GM21515 (cell line): ENCODE measurements at regions not wholly inside any gene's neighbourhood (a gene's known extent, or its start where the extent isn't known, plus 50 kb on each side); places are given as distances from the start of the nearest gene placed in this dataset.

Source experiments
- ATAC-seq: cut with Tn5 transposase; IDR thresholded peaks from one replicate; pipeline ENCODE4 v1.9.1; 2021; ENCODE audit not compliant: unreplicated experiment

- no peak for ATAC-seq
Observed at GRCh38 chr5:12312343-12312742, 408.1 kb upstream of the CTNND2 start.

- ATAC-seq: no peak
Observed at GRCh38 chr5:12294151-12294550, 389.9 kb upstream of the CTNND2 start.

GRCh38 chr5:12292610-12293204, 388.5 kb upstream of the CTNND2 start:
- ATAC-seq: no peak

- no peak for ATAC-seq
Observed at GRCh38 chr5:12284604-12285003, 380.4 kb upstream of the CTNND2 start.

GRCh38 chr5:12277504-12278192, 373.4 kb upstream of the CTNND2 start:
- ATAC-seq: peak; percentile 81

- no peak for ATAC-seq
Observed at GRCh38 chr5:12274236-12274635, 370.0 kb upstream of the CTNND2 start.

- no peak for ATAC-seq
Observed at GRCh38 chr5:12272389-12272788, 368.1 kb upstream of the CTNND2 start.

- ATAC-seq: no peak
Observed at GRCh38 chr5:12270914-12271313, 366.7 kb upstream of the CTNND2 start.

GRCh38 chr5:12269164-12269563, 364.9 kb upstream of the CTNND2 start:
- ATAC-seq: no peak

- no peak for ATAC-seq
Observed at GRCh38 chr5:12258549-12258948, 354.3 kb upstream of the CTNND2 start.

- ATAC-seq: no peak
Observed at GRCh38 chr5:12250454-12250853, 346.2 kb upstream of the CTNND2 start.

- no peak for ATAC-seq
Observed at GRCh38 chr5:12248831-12249230, 344.6 kb upstream of the CTNND2 start.

GRCh38 chr5:12246036-12246435, 341.8 kb upstream of the CTNND2 start:
- no peak for ATAC-seq

- no peak for ATAC-seq
Observed at GRCh38 chr5:12245429-12245828, 341.2 kb upstream of the CTNND2 start.

GRCh38 chr5:12242950-12243888, 339.0 kb upstream of the CTNND2 start:
- ATAC-seq: no peak

- no peak for ATAC-seq
Observed at GRCh38 chr5:12237837-12238575, 333.8 kb upstream of the CTNND2 start.

GRCh38 chr5:12230659-12231058, 326.4 kb upstream of the CTNND2 start:
- no peak for ATAC-seq

GRCh38 chr5:12217039-12217438, 312.8 kb upstream of the CTNND2 start:
- no peak for ATAC-seq

- ATAC-seq: no peak
Observed at GRCh38 chr5:12214267-12215015, 310.2 kb upstream of the CTNND2 start.

- ATAC-seq: no peak
Observed at GRCh38 chr5:12208366-12209100, 304.3 kb upstream of the CTNND2 start.
